DMS 273 treated with DMSO at 0.1 percent for 48 hours (cell line): ENCODE measurements at regions not wholly inside any gene's neighbourhood (a gene's known extent, or its start where the extent isn't known, plus 50 kb on each side); places are given as distances from the start of the nearest gene placed in this dataset.

ENCODE experiments used
- DNase-seq: peaks from one replicate; lab custom pipeline; 2025; lab: John Stamatoyannopoulos, UW

- no peak for DNase-seq
Measured at GRCh38 chr16:7097518-7097917, 235.1 kb upstream of the RBFOX1 start.

- no peak for DNase-seq
Measured at GRCh38 chr16:7093511-7093910, 239.1 kb upstream of the RBFOX1 start.

GRCh38 chr16:7090628-7091115, 242.0 kb upstream of the RBFOX1 start:
- no peak for DNase-seq

- no peak for DNase-seq
Measured at GRCh38 chr16:7089751-7090150, 242.9 kb upstream of the RBFOX1 start.

GRCh38 chr16:7088711-7089110, 243.9 kb upstream of the RBFOX1 start:
- DNase-seq: no peak

GRCh38 chr16:7086822-7087616, 245.6 kb upstream of the RBFOX1 start:
- no peak for DNase-seq

- no peak for DNase-seq
Measured at GRCh38 chr16:7085776-7086175, 246.9 kb upstream of the RBFOX1 start.

- DNase-seq: no peak
Measured at GRCh38 chr16:7083096-7083495, 249.5 kb upstream of the RBFOX1 start.

- DNase-seq: no peak
Measured at GRCh38 chr16:7077636-7078035, 255.0 kb upstream of the RBFOX1 start.

- no peak for DNase-seq
Measured at GRCh38 chr16:7074715-7075114, 257.9 kb upstream of the RBFOX1 start.

GRCh38 chr16:7057458-7057857, 275.2 kb upstream of the RBFOX1 start:
- no peak for DNase-seq

- no peak for DNase-seq
Measured at GRCh38 chr16:7055443-7055842, 277.2 kb upstream of the RBFOX1 start.

- no peak for DNase-seq
Measured at GRCh38 chr16:7051591-7052349, 280.9 kb upstream of the RBFOX1 start.

GRCh38 chr16:7044331-7044730, 288.3 kb upstream of the RBFOX1 start:
- DNase-seq: no peak

GRCh38 chr16:7038475-7038874, 294.2 kb upstream of the RBFOX1 start:
- no peak for DNase-seq

- no peak for DNase-seq
Measured at GRCh38 chr16:7037495-7037894, 295.1 kb upstream of the RBFOX1 start.

GRCh38 chr16:7031031-7031430, 301.6 kb upstream of the RBFOX1 start:
- DNase-seq: no peak

- no peak for DNase-seq
Measured at GRCh38 chr16:7027401-7027800, 305.2 kb upstream of the RBFOX1 start.

- no peak for DNase-seq
Measured at GRCh38 chr16:7026639-7027038, 306.0 kb upstream of the RBFOX1 start.

- no peak for DNase-seq
Measured at GRCh38 chr16:7025616-7026190, 306.9 kb upstream of the RBFOX1 start.

GRCh38 chr16:7021653-7022275, 310.9 kb upstream of the RBFOX1 start:
- no peak for DNase-seq

GRCh38 chr16:7017006-7017662, 315.5 kb upstream of the RBFOX1 start:
- DNase-seq: no peak
